HG03108 (cell line): ENCODE measurements at regions not wholly inside any gene's neighbourhood (a gene's known extent, or its start where the extent isn't known, plus 50 kb on each side); places are given as distances from the start of the nearest gene placed in this dataset.
"Not testable (repeated sequence)": the region's sequence is repeated elsewhere in the genome, so short reads cannot be mapped to it uniquely, and the experiment has no call there.

ENCODE experiments used
- ATAC-seq: cut with Tn5 transposase; IDR thresholded peaks from one replicate; pipeline ENCODE4 v1.9.1; 2021; ENCODE audit warnings: moderate library complexity; ENCODE audit not compliant: unreplicated experiment

GRCh38 chr11:38924644-38925043 is 2326.6 kb upstream of the RAG2 start:
- no peak for ATAC-seq

DNA sequence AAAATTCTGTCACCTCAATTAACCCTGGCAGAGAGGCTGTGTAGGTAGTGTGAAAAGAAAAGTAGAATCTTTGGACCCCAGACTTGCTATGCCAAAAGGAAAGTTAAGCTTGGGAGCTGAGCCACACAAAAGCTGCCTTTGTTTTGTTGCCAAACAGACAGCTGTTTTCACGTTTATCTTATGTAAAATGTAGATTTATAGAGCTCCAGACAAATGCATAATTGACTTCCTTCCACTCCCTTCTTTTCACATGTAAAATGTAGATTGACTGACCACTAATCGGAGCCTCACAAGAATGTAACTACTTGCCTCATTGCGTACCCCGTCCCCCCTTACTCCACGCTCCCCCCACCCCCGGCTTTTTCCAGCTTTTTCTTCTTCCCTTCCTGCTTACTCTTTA is 2302.2 kb upstream of the RAG2 start:
- ATAC-seq, result no peak

DNA sequence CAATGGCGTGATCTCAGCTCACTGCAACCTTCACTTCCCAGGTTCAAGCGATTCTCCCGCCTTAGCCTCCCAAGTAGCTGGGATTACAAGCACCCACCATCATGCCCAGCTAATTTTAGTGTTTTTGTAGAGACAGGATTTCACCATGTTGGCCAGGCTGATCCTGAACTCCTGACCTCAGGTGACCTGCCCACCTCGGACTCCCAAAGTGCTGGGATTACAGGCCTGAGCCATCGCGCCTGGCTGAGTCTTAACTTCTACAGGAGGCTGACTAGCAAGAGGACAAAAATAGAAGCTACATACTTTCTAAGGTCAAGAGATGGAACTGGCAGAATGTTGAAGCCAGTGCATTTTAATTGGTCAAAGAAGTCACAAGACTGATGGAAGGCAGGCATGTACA is 2296.2 kb upstream of the RAG2 start:
- not testable (repeated sequence) for ATAC-seq

- ATAC-seq, result no peak
Measured at GRCh38 chr11:38884145-38884865, 2286.3 kb upstream of the RAG2 start.

DNA sequence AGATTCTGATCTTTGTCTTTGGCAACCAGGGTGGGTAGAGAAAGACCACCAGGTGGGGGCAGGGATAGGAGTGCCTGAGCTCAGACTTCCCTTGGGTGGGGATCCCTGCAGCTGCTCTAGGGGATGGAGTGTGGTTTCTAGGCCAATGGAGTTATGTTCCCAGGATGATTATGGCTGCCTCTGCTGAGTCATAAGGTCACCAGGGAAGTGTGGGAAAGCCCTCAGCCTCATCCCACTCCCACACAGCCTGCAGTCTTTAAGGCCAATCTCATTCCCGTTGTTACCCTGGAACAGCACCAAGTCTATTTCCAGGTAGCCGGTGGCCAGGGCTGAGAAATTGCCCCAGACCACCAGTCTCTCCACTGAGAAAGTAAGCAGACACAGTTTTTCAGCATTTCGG is 2269.3 kb upstream of the RAG2 start:
- ATAC-seq, result no peak

GRCh38 chr11:38865922-38866321 is 2267.9 kb upstream of the RAG2 start:
- ATAC-seq, result no peak

GRCh38 chr11:38842991-38843390 is 2245.0 kb upstream of the RAG2 start:
- ATAC-seq, result no peak

- no peak for ATAC-seq
Measured at GRCh38 chr11:38839071-38839470, 2241.0 kb upstream of the RAG2 start.

DNA sequence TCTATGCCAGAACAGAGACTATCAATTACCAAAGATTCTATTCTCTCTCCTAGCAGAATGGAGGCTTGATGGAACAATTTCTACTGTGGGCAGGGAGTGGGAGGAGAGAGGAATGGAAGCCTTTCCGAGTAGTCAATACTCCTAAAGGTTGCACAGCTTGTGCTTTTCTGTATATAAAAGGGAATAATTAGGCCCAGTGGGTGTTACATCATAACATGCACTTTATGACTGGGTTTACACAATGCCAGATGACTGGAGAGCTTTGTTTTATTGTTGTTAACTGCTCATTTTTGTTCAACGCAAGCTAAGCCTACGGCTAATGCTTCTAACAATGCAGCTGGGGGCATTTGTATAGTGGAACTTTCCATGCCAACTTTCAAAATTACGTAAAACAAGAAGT is 2237.9 kb upstream of the RAG2 start:
- ATAC-seq, result no peak

DNA sequence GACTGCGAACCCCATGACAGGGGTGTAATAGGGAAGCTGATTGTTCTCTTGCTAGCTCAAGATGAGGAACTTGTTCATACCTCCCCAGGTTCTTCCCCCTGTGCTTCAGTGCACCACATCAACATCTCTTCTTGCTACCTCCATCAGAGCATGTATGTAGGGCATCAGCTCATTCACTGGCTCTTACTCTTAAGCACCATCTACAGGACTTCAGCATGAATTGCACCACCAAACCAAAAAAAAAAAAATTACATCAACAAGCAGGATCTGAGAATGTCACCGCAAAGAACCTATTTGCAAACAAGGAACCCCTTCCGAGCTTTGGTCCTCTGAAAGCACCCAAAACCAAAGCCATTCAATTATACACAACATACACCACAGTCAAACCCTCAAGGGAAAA is 2226.5 kb upstream of the RAG2 start:
- no peak for ATAC-seq

DNA sequence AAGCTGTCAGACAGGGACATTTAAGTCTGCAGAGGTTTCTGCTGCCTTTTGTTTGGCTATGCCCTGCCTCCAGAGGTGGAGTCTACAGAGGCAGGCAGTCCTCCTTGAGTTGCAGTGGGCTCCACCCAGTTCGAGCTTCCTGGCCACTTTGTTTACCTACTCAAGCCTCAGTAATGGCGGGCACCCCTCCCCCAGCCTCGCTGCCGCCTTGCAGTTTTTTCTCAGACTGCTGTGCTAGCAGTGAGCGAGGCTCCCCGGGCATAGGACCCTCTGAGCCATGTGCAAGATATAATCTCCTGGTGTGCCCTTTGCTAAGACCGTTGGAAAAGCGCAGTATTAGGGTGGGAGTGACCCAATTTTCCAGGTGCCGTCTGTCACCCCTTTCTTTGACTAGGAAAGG is 2223.8 kb upstream of the RAG2 start:
- ATAC-seq, result not testable (repeated sequence)

GRCh38 chr11:38819981-38820380 is 2221.9 kb upstream of the RAG2 start:
- ATAC-seq, result no peak

DNA sequence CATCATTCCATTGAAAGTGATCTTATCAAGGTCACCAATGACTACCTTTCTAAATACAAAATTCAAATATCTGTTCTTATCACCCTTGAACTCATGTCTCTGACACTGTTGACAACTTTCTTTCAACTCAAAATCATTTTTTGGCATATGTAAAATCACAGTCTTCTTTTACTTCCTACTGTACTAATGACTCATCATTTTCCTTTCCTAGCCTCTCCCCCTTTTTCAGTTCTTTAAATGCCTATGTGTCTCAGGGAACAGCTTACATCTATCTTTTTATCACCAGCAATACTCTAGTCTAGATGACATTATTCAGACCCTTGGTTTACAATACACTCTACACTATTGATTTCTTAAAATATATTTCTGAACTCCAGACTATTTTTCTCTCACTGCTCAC is 2220.7 kb upstream of the RAG2 start:
- ATAC-seq, result no peak

DNA sequence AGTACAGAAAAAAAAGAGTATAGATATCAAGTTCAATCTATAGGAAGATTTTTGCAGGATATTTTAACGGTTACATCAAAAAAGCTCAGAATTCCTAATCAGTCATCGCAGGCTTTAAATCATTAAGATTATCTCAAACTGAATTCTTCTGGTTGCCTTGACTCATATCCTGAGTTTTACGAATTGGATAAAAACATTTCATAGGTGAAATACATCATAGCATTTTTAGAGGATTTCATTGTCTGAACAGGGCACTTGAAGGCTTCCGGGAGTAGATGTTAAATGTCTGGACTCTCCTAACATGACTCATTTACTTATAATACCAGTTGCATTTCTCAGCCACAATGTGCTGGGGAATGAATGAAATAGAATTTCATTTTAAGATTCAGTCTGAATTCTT is 2216.6 kb upstream of the RAG2 start:
- no peak for ATAC-seq

GRCh38 chr11:38809521-38809920 is 2211.5 kb upstream of the RAG2 start:
- no peak for ATAC-seq

GRCh38 chr11:38796281-38796680 is 2198.2 kb upstream of the RAG2 start:
- no peak for ATAC-seq

- ATAC-seq, result no peak
Measured at GRCh38 chr11:38795027-38795426, 2197.0 kb upstream of the RAG2 start.

DNA sequence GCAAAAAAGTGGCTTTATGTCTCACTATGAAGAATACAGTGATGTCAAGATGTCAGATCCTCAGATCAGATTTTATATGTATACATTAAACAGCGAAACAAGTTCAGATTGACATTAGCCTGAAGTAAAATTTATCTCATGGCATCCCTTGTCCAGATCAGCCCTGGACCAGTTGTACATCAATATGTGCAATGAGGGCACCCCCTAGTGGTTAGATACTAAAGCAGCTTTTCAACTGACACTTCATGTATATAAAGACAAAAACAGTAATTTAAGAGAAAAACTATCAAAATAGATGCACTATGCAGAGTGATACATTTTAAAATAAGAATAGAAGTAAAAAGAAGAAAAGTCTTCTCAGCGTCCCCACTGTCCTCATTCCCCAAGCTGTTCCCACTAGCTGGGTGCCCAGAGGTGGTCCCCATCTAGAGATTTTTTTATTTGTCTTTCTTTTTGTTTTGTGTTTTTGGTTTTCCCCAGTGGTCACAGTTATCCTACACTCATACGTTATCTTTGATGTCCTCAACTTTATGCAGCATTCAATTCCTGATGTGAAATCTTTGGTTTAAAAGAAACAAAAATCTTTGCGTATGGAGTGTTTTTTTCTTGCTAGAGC is 2193.4 kb upstream of the RAG2 start:
- ATAC-seq, result no peak

- ATAC-seq, result no peak
Measured at GRCh38 chr11:38788561-38788960, 2190.5 kb upstream of the RAG2 start.

DNA sequence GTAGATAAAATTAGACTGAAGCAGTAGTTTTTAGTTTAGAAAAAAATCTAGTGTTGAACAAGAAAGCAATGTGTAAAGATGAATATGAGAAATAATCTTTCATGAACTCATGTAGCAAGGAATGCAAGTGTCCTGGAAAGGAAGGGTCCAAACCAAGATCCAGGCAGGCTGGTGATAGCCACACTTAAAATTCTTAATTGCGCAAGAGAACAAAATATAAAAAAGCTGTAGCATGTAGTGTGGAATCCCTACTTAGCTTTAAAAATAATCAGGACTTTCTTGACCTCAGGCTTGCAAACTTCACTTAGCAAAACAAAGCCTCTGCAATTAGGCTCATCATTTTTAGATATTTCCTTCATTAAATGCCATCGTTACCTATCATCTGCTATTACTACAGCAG is 2186.1 kb upstream of the RAG2 start:
- ATAC-seq, result no peak

DNA sequence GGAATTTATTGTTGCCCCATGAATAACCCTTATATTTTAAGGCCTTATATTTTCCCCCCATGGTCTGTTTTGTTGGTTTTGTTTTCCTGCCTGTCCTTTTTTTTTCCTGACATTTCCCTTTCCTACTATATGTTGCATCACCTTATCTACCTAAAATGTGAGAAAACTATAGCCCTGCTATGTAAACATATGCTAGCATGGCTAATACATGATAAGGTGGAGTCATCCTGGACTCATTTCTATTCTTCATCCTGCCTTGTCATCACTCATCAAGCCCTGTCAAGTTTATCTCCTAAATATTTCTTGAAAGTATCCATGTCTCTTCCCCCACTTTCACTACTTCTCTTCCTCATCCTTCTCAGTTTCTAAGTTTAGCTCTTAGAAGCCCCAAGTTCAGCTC is 2168.8 kb upstream of the RAG2 start:
- ATAC-seq, result no peak

DNA sequence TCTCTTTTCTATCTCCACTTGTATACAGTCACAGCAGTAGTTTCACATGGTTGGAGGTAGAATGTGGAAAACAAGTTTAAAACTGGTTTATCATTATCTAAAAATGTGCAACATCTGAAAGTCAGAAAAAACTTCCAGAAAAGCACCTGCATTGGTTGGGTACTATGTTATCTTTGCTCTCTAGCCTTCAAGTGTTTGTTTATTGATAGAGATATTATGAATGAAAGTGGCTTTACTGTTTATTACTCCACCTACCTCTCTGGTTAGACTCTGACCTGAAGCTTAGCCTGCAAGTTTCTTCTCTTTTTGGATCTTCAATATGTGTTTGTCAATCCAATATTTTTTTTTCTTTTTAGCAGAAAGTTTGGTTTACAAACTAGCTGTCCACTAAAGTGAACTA is 2161.4 kb upstream of the RAG2 start:
- ATAC-seq, result no peak

GRCh38 chr11:38756537-38756936 is 2158.5 kb upstream of the RAG2 start:
- no peak for ATAC-seq
